ENCODE measurements at regions not wholly inside any gene's neighbourhood (a gene's known extent, or its start where the extent isn't known, plus 50 kb on each side); places are given as distances from the start of the nearest gene placed in this dataset.

- TF ChIP-seq CTCF (IDR thresholded peaks at IDR 0.05; ENCODE audit: insufficient read depth, low read length, poor library complexity, severe bottlenecking) (no peak), EZH2phosphoT487 (conservative IDR thresholded peaks at IDR 0.05; ENCODE audit: low read length) (no peak)
- Histone ChIP-seq H3K9me2 (replicated peaks; ENCODE audit: insufficient read depth, low read length) (no peaks in the 10 kb centered on the region), H4K20me1 (ENCODE audit: low read depth, low read length) (no peaks in the 10 kb centered on the region), H3K4me3 (ENCODE audit: insufficient read depth, low read length, poor library complexity, severe bottlenecking) (no peak overlapping the region), H2AFZ (ENCODE audit: low read depth, low read length, severe bottlenecking) (no peak overlapping the region), H3K9ac (ENCODE audit: low read length) (no peak overlapping the region), H3K36me3 (ENCODE audit: low read length) (no peaks in the 10 kb centered on the region), H3K79me2 (ENCODE audit: insufficient read depth, low read length) (no peaks in the 10 kb centered on the region), H3K4me2 (ENCODE audit: low read depth, low read length, poor library complexity, severe bottlenecking) (no peak overlapping the region), H3F3A (ENCODE audit: insufficient read depth) (no peaks in the 10 kb centered on the region), H3K27me3 (ENCODE audit: low read length) (no peaks in the 10 kb centered on the region), H3K9me3 (ENCODE audit: insufficient read depth, low read length) (no peaks in the 10 kb centered on the region), H3K27ac (ENCODE audit: low read depth, low read length) (no peak overlapping the region)
Observed at GRCh38 chr3:22249658-22250057, 498.6 kb upstream of the ZNF385D start.

- Histone ChIP-seq H3K4me3 (ENCODE audit: insufficient read depth, low read length, poor library complexity, severe bottlenecking) (no peak overlapping the region), H3K27me3 (ENCODE audit: low read length) (no peaks in the 10 kb centered on the region), H3K9me3 (ENCODE audit: insufficient read depth, low read length) (no peaks in the 10 kb centered on the region), H3K27ac (ENCODE audit: low read depth, low read length) (no peak overlapping the region), H3K9me2 (replicated peaks; ENCODE audit: insufficient read depth, low read length) (no peaks in the 10 kb centered on the region), H3K9ac (ENCODE audit: low read length) (no peak overlapping the region), H3F3A (ENCODE audit: insufficient read depth) (no peaks in the 10 kb centered on the region), H3K4me2 (ENCODE audit: low read depth, low read length, poor library complexity, severe bottlenecking) (no peak overlapping the region), H2AFZ (ENCODE audit: low read depth, low read length, severe bottlenecking) (no peak overlapping the region), H4K20me1 (ENCODE audit: low read depth, low read length) (no peaks in the 10 kb centered on the region), H3K36me3 (ENCODE audit: low read length) (no peaks in the 10 kb centered on the region), H3K79me2 (ENCODE audit: insufficient read depth, low read length) (no peaks in the 10 kb centered on the region)
- TF ChIP-seq EZH2phosphoT487 (conservative IDR thresholded peaks at IDR 0.05; ENCODE audit: low read length) (no peak), CTCF (IDR thresholded peaks at IDR 0.05; ENCODE audit: insufficient read depth, low read length, poor library complexity, severe bottlenecking) (no peak)
Observed at GRCh38 chr3:22257252-22257651, 506.2 kb upstream of the ZNF385D start.

GRCh38 chr3:22262386-22262785 lies 511.4 kb upstream of the ZNF385D start:
- no peak overlapping the region for H3K4me3 ChIP-seq (ENCODE audit: insufficient read depth, low read length, poor library complexity, severe bottlenecking)
- H3F3A ChIP-seq (ENCODE audit: insufficient read depth) = no peaks in the 10 kb centered on the region
- H4K20me1 ChIP-seq (ENCODE audit: low read depth, low read length) = no peaks in the 10 kb centered on the region
- no peak overlapping the region for H2AFZ ChIP-seq (ENCODE audit: low read depth, low read length, severe bottlenecking)
- H3K9ac ChIP-seq (ENCODE audit: low read length) = no peak overlapping the region
- no peak overlapping the region for H3K27ac ChIP-seq (ENCODE audit: low read depth, low read length)
- no peaks in the 10 kb centered on the region for H3K79me2 ChIP-seq (ENCODE audit: insufficient read depth, low read length)
- no peaks in the 10 kb centered on the region for H3K36me3 ChIP-seq (ENCODE audit: low read length)
- no peaks in the 10 kb centered on the region for H3K9me2 ChIP-seq (replicated peaks; ENCODE audit: insufficient read depth, low read length)
- H3K27me3 ChIP-seq (ENCODE audit: low read length) = no peaks in the 10 kb centered on the region
- H3K4me2 ChIP-seq (ENCODE audit: low read depth, low read length, poor library complexity, severe bottlenecking) = no peak overlapping the region
- no peak for TF ChIP-seq CTCF (IDR thresholded peaks at IDR 0.05; ENCODE audit: insufficient read depth, low read length, poor library complexity, severe bottlenecking)
- no peak for TF ChIP-seq EZH2phosphoT487 (conservative IDR thresholded peaks at IDR 0.05; ENCODE audit: low read length)
- no peaks in the 10 kb centered on the region for H3K9me3 ChIP-seq (ENCODE audit: insufficient read depth, low read length)
